Peyer's patch (tissue), 4 donors: ENCODE measurements at regions not wholly inside any gene's neighbourhood (a gene's known extent, or its start where the extent isn't known, plus 50 kb on each side); places are given as distances from the start of the nearest gene placed in this dataset.

Experiments used
- DNase-seq, 3 donors: peaks; one replicate each; pipeline ENCODE4 v3.0.0-alpha.2; 2017 to 2019
- H3K27ac ChIP-seq, 4 donors: fragments of 200-600 bp; sonication (generic); one replicate each; pipeline ENCODE4 v1.5.1; 2016 to 2019
- H3K27me3 ChIP-seq, 2 donors: fragments of 200-600 bp; sonication (generic); one replicate each; pipeline ENCODE4 v1.5.1; 2019
- H3K36me3 ChIP-seq, 3 donors: fragments of 200-600 bp; sonication (generic); one replicate each; pipeline ENCODE4 v1.5.1; 2016 to 2019
- H3K4me1 ChIP-seq, 4 donors: fragments of 200-600 bp; sonication (generic); one replicate each; pipeline ENCODE4 v1.5.1; 2016 to 2019
- H3K4me3 ChIP-seq, 4 donors: fragments of 200-600 bp; sonication (generic); 1 replicate in 3 of 4; 2 replicates in 1 of 4; pipeline ENCODE4 v1.5.1; 2016 to 2019; ENCODE audit warnings: mild to moderate bottlenecking in 1 of 4
- H3K9me3 ChIP-seq, 4 donors: fragments of 200-600 bp; sonication (generic); one replicate each; pipeline ENCODE4 v1.5.1; 2016 to 2019; ENCODE audit warnings: mild to moderate bottlenecking in 1 of 4
- CTCF ChIP-seq, 6 experiments: fragments of 450-650 bp in 4 of 6; fragments of 200-600 bp in 2 of 6; sonication (generic) in 1 of 6; IDR thresholded peaks; one replicate each; pipeline ENCODE4 v1.5.1; 2017 to 2019; ENCODE audit warnings: antibody characterized with exemption in 6 of 6, mild to moderate bottlenecking in 3 of 6, moderate library complexity in 1 of 6
- POLR2A ChIP-seq, 2 donors: fragments of 450-650 bp; IDR thresholded peaks; one replicate each; pipeline ENCODE4 v1.5.1; 2017; ENCODE audit warnings: antibody characterized with exemption in 2 of 2, mild to moderate bottlenecking in 2 of 2, moderate library complexity in 2 of 2

- no peak for DNase-seq
- Histone ChIP-seq H3K27me3 (no peaks in the 10 kb centered on the region), H3K4me3 (no peak overlapping the region), H3K4me1 (no peaks in the 10 kb centered on the region), H3K27ac (no peak overlapping the region), H3K9me3 (no peaks in the 10 kb centered on the region), H3K36me3 (no peaks in the 10 kb centered on the region)
- no peak for TF ChIP-seq CTCF (IDR thresholded peaks at IDR 0.05)
- no peak for TF ChIP-seq POLR2A (IDR thresholded peaks at IDR 0.05)
Measured at GRCh38 chr7:115499956-115500355, 530.6 kb downstream of the TFEC start.

GRCh38 chr7:115496006-115496405 lies 534.6 kb downstream of the TFEC start:
- H3K9me3 ChIP-seq = no peaks in the 10 kb centered on the region
- H3K27ac ChIP-seq = no peak overlapping the region
- H3K4me1 ChIP-seq = no peaks in the 10 kb centered on the region
- H3K36me3 ChIP-seq = no peaks in the 10 kb centered on the region
- H3K27me3 ChIP-seq = no peaks in the 10 kb centered on the region
- TF ChIP-seq POLR2A (IDR thresholded peaks at IDR 0.05) (no peak), CTCF (IDR thresholded peaks at IDR 0.05) (no peak)
- H3K4me3 ChIP-seq = no peak overlapping the region
- DNase-seq = no peak

GRCh38 chr7:115494529-115495147 lies 535.9 kb downstream of the TFEC start:
- TF ChIP-seq CTCF (IDR thresholded peaks at IDR 0.05) (no peak), POLR2A (IDR thresholded peaks at IDR 0.05) (no peak)
- Histone ChIP-seq H3K36me3 (no peaks in the 10 kb centered on the region), H3K4me3 (no peak overlapping the region), H3K27me3 (no peaks in the 10 kb centered on the region), H3K4me1 (no peaks in the 10 kb centered on the region), H3K27ac (no peak overlapping the region), H3K9me3 (no peaks in the 10 kb centered on the region)
- no peak for DNase-seq

- no peak for TF ChIP-seq POLR2A (IDR thresholded peaks at IDR 0.05)
- no peak for TF ChIP-seq CTCF (IDR thresholded peaks at IDR 0.05)
- Histone ChIP-seq H3K4me3 (no peak overlapping the region), H3K27me3 (no peaks in the 10 kb centered on the region), H3K36me3 (no peaks in the 10 kb centered on the region), H3K9me3 (no peaks in the 10 kb centered on the region), H3K4me1 (no peaks in the 10 kb centered on the region), H3K27ac (no peak overlapping the region)
- DNase-seq = no peak
Measured at GRCh38 chr7:115493381-115493780, 537.2 kb downstream of the TFEC start.

- no peak overlapping the region for H3K4me3 ChIP-seq
- DNase-seq = no peak
- no peaks in the 10 kb centered on the region for H3K36me3 ChIP-seq
- H3K9me3 ChIP-seq = no peaks in the 10 kb centered on the region
- H3K27me3 ChIP-seq = no peaks in the 10 kb centered on the region
- H3K27ac ChIP-seq = no peak overlapping the region
- H3K4me1 ChIP-seq = no peaks in the 10 kb centered on the region
- TF ChIP-seq CTCF (IDR thresholded peaks at IDR 0.05) (no peak), POLR2A (IDR thresholded peaks at IDR 0.05) (no peak)
Measured at GRCh38 chr7:115491744-115492380, 538.7 kb downstream of the TFEC start.
